Esophagus muscularis mucosa (tissue), 4 donors: ENCODE measurements at regions not wholly inside any gene's neighbourhood (a gene's known extent, or its start where the extent isn't known, plus 50 kb on each side); places are given as distances from the start of the nearest gene placed in this dataset.
A peak's percentile ranks its signal among the peaks of the same experiment; 100 is the strongest.

ENCODE experiments used
- DNase-seq: peaks from one replicate; pipeline ENCODE4 v3.0.0-alpha.2; 2017; ENCODE audit errors: extremely low spot score
- H3K27ac ChIP-seq, 4 donors: fragments of 200-600 bp; sonication (generic); replicated peaks in 1 of 4; 1 replicate in 3 of 4; 2 replicates in 1 of 4; pipeline ENCODE4 v1.5.1; 2016 to 2019; ENCODE audit warnings: mild to moderate bottlenecking in 1 of 4
- H3K27me3 ChIP-seq, 4 donors: fragments of 200-600 bp; sonication (generic); one replicate each; pipeline versions ENCODE4 v1.5.1 to v1.6.0; 2016 to 2019
- H3K36me3 ChIP-seq, 4 donors: fragments of 200-600 bp; sonication (generic); one replicate each; pipeline ENCODE4 v1.5.1; 2016 to 2019
- H3K4me1 ChIP-seq, 4 donors: fragments of 200-600 bp; sonication (generic); one replicate each; pipeline ENCODE4 v1.5.1; 2016 to 2019
- H3K4me3 ChIP-seq, 4 donors: fragments of 200-600 bp; sonication (generic); 1 replicate in 2 of 4; 2 replicates in 2 of 4; pipeline ENCODE4 v1.5.1; 2016 to 2019; ENCODE audit warnings: mild to moderate bottlenecking in 4 of 4, moderate library complexity in 1 of 4
- H3K9me3 ChIP-seq, 4 donors: fragments of 200-600 bp; sonication (generic); 1 replicate in 3 of 4; 2 replicates in 1 of 4; pipeline ENCODE4 v1.5.1; 2016 to 2019
- EP300 ChIP-seq: sonication (generic); formaldehyde crosslinking; IDR thresholded peaks from one replicate; pipeline ENCODE4 v1.6.1; 2017; ENCODE audit warnings: antibody characterized with exemption
- POLR2A ChIP-seq: fragments of 450-650 bp; IDR thresholded peaks from one replicate; pipeline ENCODE4 v1.6.1; 2017; ENCODE audit warnings: antibody characterized with exemption, moderate library complexity, mild to moderate bottlenecking, low read depth
- POLR2AphosphoS5 ChIP-seq, 2 donors: sonication (generic); formaldehyde crosslinking; IDR thresholded peaks; one replicate each; pipeline ENCODE4 v1.6.1; 2017; ENCODE audit warnings: antibody characterized with exemption in 2 of 2
- WGBS: methylation state at CpG from one replicate; pipeline ENCODE4 v1.1.5; 2018; 5-methylcytosine and 5-hydroxymethylcytosine counted together
- intact Hi-C: fragments of 100-400 bp; cut with DNase I; formaldehyde crosslinking; loops from one replicate; pipeline ENCODE4 v1.15.1; 2023
- TF ChIP-seq, protein P1 (sequence below), 3 experiments: fragments of 200-600 bp in 2 of 3; fragments of 450-650 bp in 1 of 3; sonication (generic) in 2 of 3; IDR thresholded peaks; one replicate each; pipeline ENCODE4 v1.5.1; 2017 to 2019; ENCODE audit warnings: antibody characterized with exemption in 3 of 3, mild to moderate bottlenecking in 2 of 3, moderate library complexity in 1 of 3

DNA sequence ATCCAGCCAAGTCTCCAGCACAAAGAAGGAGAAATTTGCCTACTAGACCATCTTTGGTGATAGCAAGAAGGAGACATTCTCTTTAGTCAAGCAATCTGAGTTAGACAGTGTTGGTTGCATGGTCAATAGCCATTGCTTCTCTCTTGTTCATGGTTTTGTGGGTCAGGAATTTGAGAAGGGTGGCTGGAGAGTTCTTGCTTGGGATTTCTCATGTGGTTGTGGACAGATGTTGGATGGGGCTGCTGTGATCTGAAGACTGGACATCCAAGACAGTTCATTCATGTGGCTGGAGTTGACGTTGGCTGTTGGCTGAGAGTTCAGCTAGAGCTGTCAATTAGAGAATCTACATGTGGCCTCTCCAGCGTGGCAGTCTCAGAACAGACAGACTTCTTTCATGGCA lies 322.3 kb upstream of the PRDM1 start:
- H3K4me1 ChIP-seq, result no peaks in the 10 kb centered on the region
- DNase-seq, result peak; percentile 29
- no peaks in the 10 kb centered on the region for H3K9me3 ChIP-seq
- no peaks in the 10 kb centered on the region for H3K36me3 ChIP-seq
- H3K27me3 ChIP-seq, result no peaks in the 10 kb centered on the region
- intact Hi-C loops, result no loop called here
- H3K4me3 ChIP-seq, result no peak overlapping the region
- WGBS, result 84% methylated on average over 2 of the region's 2 CpGs
- no peak overlapping the region for H3K27ac ChIP-seq
- TF ChIP-seq POLR2AphosphoS5 (IDR thresholded peaks at IDR 0.05) (no peak), POLR2A (no peak), EP300 (no peak)
- TF ChIP-seq, protein P1, sequence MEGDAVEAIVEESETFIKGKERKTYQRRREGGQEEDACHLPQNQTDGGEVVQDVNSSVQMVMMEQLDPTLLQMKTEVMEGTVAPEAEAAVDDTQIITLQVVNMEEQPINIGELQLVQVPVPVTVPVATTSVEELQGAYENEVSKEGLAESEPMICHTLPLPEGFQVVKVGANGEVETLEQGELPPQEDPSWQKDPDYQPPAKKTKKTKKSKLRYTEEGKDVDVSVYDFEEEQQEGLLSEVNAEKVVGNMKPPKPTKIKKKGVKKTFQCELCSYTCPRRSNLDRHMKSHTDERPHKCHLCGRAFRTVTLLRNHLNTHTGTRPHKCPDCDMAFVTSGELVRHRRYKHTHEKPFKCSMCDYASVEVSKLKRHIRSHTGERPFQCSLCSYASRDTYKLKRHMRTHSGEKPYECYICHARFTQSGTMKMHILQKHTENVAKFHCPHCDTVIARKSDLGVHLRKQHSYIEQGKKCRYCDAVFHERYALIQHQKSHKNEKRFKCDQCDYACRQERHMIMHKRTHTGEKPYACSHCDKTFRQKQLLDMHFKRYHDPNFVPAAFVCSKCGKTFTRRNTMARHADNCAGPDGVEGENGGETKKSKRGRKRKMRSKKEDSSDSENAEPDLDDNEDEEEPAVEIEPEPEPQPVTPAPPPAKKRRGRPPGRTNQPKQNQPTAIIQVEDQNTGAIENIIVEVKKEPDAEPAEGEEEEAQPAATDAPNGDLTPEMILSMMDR (IDR thresholded peaks at IDR 0.05), result no peak

DNA sequence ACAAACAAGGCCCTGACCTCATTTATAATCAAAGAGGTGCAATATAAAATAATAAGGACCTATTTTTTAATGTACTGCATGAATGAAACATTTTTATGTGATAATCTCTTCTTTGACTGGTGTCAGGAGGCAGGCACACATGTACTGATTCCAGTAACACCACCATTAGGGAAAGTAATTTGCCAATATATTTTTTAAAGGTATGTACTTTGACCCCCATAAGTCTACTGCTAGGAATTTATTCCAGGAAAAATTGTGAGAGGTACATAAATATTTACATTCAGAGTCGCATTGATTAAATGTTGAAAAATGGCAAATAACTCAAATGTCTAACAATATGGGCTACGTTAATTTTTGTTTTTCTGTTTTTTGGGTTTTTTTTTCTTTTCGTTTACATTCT lies 325.4 kb upstream of the PRDM1 start:
- Histone ChIP-seq H3K27me3 (no peaks in the 10 kb centered on the region), H3K27ac (no peak overlapping the region), H3K36me3 (no peaks in the 10 kb centered on the region), H3K9me3 (no peaks in the 10 kb centered on the region), H3K4me3 (no peak overlapping the region), H3K4me1 (no peaks in the 10 kb centered on the region)
- TF ChIP-seq, protein P1 (IDR thresholded peaks at IDR 0.05), result no peak
- no peak for TF ChIP-seq POLR2A
- TF ChIP-seq EP300, result no peak
- 88% methylated on average over 3 of the region's 3 CpGs for WGBS
- intact Hi-C loops, result no loop called here
- no peak for DNase-seq

DNA sequence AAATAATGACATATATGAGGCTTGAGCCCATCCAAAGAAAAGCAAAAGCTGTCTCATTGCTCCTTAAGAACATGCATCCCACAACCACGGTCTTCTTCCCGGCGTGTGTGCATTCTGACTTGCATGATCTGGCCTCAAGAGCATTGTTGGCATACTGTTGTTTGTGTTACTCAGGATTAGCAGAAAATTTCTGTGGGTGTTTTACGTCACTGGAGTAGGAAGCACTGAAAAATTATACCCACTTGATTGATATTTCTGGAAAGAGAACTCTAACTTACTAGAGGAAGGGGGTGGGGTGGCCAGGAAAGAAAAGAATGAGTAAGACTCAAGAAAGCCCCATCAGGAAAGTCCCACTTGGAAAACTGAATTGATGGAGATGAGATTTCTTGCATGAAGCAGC lies 326.2 kb upstream of the PRDM1 start:
- H3K4me1 ChIP-seq, result no peaks in the 10 kb centered on the region
- no peaks in the 10 kb centered on the region for H3K27me3 ChIP-seq
- no peak overlapping the region for H3K27ac ChIP-seq
- intact Hi-C loops, result no loop called here
- WGBS, result 69% methylated on average over 4 of the region's 4 CpGs
- TF ChIP-seq POLR2AphosphoS5 (IDR thresholded peaks at IDR 0.05) (no peak), POLR2A (no peak), EP300 (no peak)
- TF ChIP-seq, protein P1 (IDR thresholded peaks at IDR 0.05), result no peak
- DNase-seq, result no peak
- no peaks in the 10 kb centered on the region for H3K36me3 ChIP-seq
- H3K4me3 ChIP-seq, result no peak overlapping the region
- H3K9me3 ChIP-seq, result no peaks in the 10 kb centered on the region

DNA sequence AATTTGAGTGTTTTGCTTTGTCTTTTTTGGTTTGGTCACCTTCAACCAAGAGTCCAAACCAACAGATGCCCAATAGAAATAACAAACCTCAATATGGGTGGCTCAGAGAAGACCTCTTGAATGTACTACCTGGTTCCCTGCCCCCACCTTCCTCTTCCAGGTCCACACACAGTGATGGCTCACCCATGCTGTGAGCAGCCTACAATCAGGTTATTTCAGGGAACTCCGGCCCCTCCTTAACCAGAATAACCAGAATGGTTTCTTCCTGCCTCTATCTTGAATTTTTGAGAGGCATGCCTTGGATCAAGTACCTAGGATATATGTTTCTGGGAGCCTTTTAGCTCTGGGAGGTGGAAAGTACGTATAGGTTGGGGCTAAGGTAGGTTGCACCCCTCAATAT lies 327.1 kb upstream of the PRDM1 start:
- no peak for DNase-seq
- peaks cover 0 to under 1% (median 0%) of the 10 kb centered on the region in 4 donors for H3K4me1 ChIP-seq
- no peaks in the 10 kb centered on the region for H3K27me3 ChIP-seq
- H3K36me3 ChIP-seq, result no peaks in the 10 kb centered on the region
- no peak overlapping the region for H3K4me3 ChIP-seq
- WGBS, result 96% methylated on average over 2 of the region's 2 CpGs
- no peak overlapping the region for H3K27ac ChIP-seq
- TF ChIP-seq EP300, result no peak
- no peak for TF ChIP-seq POLR2AphosphoS5 (IDR thresholded peaks at IDR 0.05)
- TF ChIP-seq, protein P1 (IDR thresholded peaks at IDR 0.05), result no peak
- no peak for TF ChIP-seq POLR2A
- H3K9me3 ChIP-seq, result no peaks in the 10 kb centered on the region
- intact Hi-C loops, result no loop called here

DNA sequence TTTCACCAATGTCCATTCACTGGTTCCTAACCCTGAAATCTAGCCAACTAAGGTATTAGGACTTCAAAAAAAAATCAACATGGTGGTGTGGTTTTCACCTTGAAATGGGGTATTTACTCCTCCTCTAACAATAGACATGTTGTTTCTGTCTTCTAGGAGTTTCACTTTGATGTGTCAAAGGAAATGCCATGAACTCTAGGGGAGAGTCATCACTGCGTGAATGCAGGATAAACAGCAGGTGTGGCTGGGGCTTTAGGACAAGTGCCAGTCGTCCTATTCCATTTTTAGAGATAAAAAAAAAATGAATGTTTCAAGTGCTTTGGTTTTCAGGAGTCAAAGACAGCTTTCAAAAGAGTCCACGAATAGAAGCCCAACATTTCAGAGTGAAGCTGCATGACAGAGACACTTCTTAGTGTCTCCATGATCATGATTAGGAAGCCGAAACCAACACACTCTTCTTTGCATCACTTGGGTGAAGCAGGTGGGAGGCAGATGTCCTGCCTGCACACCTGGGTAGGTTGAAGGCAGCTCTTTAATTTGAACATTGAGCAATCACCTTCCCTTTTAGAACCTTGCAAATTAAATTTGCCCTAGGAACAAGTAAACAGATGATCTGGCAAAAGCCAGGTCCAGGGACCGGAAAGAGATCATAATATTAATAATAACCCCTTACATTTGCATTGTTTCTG lies 328.5 kb upstream of the PRDM1 start:
- H3K27ac ChIP-seq, result no peak overlapping the region
- no peaks in the 10 kb centered on the region for H3K36me3 ChIP-seq
- no peaks in the 10 kb centered on the region for H3K27me3 ChIP-seq
- intact Hi-C loops, result no loop called here
- no peak for DNase-seq
- H3K4me1 ChIP-seq, result peaks cover 0 to 10% (median 8%) of the 10 kb centered on the region in 4 donors
- no peak overlapping the region for H3K4me3 ChIP-seq
- no peaks in the 10 kb centered on the region for H3K9me3 ChIP-seq
- TF ChIP-seq POLR2AphosphoS5 (IDR thresholded peaks at IDR 0.05) (no peak), POLR2A (no peak), EP300 (no peak)
- TF ChIP-seq, protein P1 (IDR thresholded peaks at IDR 0.05), result no peak
- WGBS, result 82% methylated on average over 5 of the region's 5 CpGs
